Pons (tissue), 1 donor: ENCODE measurements at regions not wholly inside any gene's neighbourhood (a gene's known extent, or its start where the extent isn't known, plus 50 kb on each side); places are given as distances from the start of the nearest gene placed in this dataset.
"Not testable (repeated sequence)": the region's sequence is repeated elsewhere in the genome, so short reads cannot be mapped to it uniquely, and the experiment has no call there.

ENCODE experiments used
- DNase-seq: peaks from one replicate; pipeline ENCODE4 v3.0.0-alpha.2; 2016; ENCODE audit warnings: low spot score

GRCh38 chr7:46290374-46291049 is 369.4 kb upstream of the IGFBP3 start:
- DNase-seq = no peak

GRCh38 chr7:46288861-46289260 is 367.8 kb upstream of the IGFBP3 start:
- DNase-seq = no peak

GRCh38 chr7:46288010-46288409 is 366.9 kb upstream of the IGFBP3 start:
- no peak for DNase-seq

DNA sequence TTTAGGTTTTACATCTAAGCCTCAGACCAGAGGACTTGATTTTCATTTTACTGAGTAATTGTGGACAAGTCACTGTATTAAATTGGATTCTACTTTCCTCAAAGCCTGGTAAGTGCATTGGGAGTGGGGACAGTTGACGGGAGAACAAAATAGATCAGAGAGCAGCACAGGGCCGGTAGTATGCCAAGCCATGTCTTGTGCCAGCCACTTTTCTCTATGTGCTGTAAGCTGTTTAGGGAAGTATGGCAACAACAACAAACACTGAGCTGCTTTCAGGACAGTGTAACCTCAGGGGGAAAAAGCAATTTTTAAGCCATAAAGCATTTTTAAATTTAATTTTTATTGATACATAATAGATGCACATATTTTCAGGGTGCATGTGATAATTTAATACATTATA is 365.9 kb upstream of the IGFBP3 start:
- no peak for DNase-seq

GRCh38 chr7:46286356-46286755 is 365.3 kb upstream of the IGFBP3 start:
- no peak for DNase-seq

GRCh38 chr7:46285878-46286277 is 364.8 kb upstream of the IGFBP3 start:
- DNase-seq = no peak

DNA sequence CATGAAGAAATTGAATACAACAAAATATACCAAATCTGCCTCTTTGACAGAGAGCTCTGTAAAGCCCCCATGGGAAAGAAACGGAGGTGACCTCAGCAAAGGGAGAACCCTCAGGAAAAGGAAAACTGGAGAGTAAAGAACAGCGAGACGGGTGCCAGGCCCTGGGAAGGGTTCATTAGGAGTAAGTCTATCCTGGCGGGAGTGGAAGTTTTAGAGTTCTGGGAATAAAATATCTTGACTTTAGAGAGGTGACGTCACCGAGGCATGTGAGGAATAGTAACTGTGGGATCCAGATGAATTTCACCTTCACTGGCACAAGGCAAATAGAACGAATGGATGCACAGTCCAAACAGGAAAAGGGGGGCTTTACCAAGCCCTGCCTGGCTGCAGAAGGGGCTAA is 362.8 kb upstream of the IGFBP3 start:
- no peak for DNase-seq

DNA sequence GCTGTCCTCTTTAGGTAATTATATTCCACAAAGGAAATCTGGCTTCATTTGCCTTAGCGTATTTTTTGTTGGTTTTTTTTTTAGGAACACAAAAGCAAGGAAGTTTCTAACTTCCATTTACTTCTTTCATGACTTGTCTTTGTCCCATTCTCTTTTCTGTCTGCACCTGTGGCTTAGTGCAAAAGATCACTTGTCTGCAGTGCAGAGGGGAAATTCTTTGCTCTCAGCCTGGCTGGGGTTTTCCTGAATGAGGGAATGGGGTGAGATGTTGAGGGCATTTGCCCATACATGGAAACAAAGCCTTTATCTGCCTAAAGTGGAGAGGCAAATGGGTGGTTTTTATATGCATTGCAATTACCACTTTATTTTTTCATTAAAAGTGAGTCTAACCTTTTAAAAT is 361.1 kb upstream of the IGFBP3 start:
- DNase-seq = no peak

- DNase-seq = no peak
Measured at GRCh38 chr7:46281071-46281470, 360.0 kb upstream of the IGFBP3 start.

GRCh38 chr7:46279290-46279689 is 358.2 kb upstream of the IGFBP3 start:
- DNase-seq = no peak

DNA sequence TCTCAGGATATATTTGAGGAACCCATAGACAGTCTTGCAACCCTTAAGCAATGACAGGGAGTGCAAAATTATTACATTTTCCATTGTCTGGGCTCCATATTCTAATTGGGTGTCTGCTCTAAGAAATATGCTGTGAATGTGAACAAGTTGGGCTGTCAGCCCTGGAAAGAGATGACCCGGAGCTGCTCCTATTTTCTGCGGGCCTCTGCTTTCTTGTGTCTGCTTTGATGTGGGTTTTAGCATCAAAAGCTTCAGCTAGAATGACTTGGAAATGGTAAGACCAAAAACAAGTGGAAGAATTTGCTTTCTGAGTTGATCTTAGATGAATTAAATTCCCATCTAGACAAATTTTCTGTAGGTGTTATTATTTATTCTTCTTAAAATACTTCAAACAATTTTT is 343.6 kb upstream of the IGFBP3 start:
- DNase-seq = no peak

DNA sequence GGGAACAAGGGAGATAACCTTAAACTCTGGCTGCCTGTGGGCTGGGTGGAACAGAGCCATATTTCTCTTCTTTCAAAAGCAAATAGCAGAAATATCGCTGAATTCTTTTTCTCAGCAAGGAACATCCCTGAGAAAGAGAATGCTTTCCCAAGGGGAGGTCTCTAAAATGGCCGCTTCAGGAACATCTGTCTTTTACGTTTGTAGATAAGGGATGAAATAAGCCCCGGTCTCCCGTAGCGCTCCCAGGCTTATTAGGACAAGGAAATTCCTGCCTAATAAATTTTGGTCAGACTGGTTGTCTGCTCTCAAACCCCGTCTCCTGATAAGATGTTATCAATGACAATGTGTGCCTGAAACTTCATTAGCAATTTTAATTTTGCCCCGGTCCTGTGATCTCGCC is 340.6 kb upstream of the IGFBP3 start:
- DNase-seq = not testable (repeated sequence)

DNA sequence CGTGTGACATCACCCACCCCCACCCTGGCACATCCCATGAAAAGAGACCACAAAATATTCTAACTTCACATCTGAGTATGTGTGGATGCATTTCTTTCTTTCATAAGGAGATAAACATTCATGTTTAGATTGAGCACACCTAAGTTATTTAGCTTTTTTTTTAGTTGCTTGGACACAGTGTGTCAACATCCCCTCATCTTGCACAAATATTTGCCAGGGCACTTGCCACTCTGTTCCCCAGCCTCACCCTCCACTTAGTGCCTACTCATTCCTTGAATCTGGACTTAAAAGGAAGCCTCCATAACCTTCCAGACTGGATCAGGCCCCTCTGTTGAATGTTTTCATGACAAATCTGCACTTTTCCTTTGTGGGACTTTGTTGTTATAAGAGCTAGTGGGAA is 338.9 kb upstream of the IGFBP3 start:
- no peak for DNase-seq

GRCh38 chr7:46257761-46258448 is 336.8 kb upstream of the IGFBP3 start:
- DNase-seq = no peak

GRCh38 chr7:46256870-46257661 is 336.0 kb upstream of the IGFBP3 start:
- DNase-seq = no peak

DNA sequence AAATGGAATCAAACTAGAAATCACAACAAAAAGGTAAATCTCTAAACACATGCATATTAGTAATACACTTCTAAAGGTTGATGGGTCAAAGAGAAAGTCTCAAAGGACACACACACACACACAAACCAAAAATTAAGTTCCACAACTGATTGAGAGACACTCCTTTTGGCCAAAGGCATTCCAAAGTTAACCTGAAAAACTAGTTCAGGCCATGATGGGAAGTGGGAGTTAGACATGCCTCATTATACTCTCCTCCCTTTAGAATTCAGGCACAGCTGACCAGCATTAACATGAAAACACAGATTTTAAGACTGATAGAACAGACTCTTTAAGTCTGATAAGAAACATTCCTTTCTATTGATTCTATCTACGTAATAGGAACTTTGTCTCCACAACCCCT is 332.4 kb upstream of the IGFBP3 start:
- DNase-seq = no peak

GRCh38 chr7:46247664-46248063 is 326.6 kb upstream of the IGFBP3 start:
- no peak for DNase-seq

GRCh38 chr7:46245586-46246111 is 324.6 kb upstream of the IGFBP3 start:
- DNase-seq = no peak

GRCh38 chr7:46244757-46245156 is 323.7 kb upstream of the IGFBP3 start:
- DNase-seq = no peak

GRCh38 chr7:46243406-46243805 is 322.3 kb upstream of the IGFBP3 start:
- no peak for DNase-seq

GRCh38 chr7:46239846-46240245 is 318.8 kb upstream of the IGFBP3 start:
- no peak for DNase-seq

DNA sequence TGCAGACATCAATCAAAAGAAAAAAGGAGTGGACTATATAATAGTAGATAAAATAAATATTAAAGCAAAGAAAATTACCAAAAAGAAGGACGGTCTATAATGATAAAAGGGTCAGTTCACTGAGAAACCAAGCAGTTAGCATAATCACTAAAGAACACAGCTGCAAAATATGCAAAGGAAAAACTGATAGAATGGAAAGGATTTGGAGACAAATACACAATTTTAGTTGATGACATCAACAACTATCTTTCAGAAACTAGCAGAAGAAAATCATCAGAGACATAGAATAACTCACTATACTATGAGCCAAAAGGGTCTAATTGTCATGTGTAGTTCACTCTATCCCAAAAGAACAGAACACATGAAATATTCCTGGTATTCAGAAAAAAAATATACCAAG is 316.4 kb upstream of the IGFBP3 start:
- no peak for DNase-seq
